ENCODE measurements at regions not wholly inside any gene's neighbourhood (a gene's known extent, or its start where the extent isn't known, plus 50 kb on each side); places are given as distances from the start of the nearest gene placed in this dataset.

DNA sequence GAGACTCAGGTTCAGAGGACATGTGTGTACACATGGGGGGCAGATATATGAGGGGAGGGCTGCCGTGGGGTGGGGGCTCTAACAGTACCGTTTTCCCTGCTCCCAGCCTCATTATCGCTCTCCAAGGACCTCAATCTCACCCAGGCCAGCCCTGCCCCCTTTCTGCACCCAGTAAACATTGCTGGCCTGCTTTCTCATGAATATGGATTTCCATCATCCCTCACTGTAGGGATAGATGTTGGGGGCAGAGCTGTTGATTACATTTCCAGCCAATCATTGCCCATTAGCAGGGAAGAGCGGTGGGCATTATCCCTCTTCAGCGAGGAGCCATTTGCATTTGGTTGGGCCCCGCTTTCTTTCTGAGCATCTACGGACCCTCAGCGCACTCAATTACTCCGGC, 273.8 kb downstream of the RPS6KC1 start:
- H3K9me3 ChIP-seq (ENCODE audit: low read length) = no peaks in the 10 kb centered on the region
- no peak overlapping the region for H3K4me2 ChIP-seq (ENCODE audit: low read length)
- no peak overlapping the region for H2AFZ ChIP-seq (ENCODE audit: low read depth, low read length)
- no peaks in the 10 kb centered on the region for H3F3A ChIP-seq (ENCODE audit: insufficient read depth, low read length, poor library complexity, severe bottlenecking)
- no peaks in the 10 kb centered on the region for H3K27me3 ChIP-seq (ENCODE audit: insufficient read depth, low read depth, low read length)
- H3K4me3 ChIP-seq (ENCODE audit: low read length) = no peak overlapping the region
- H3K79me2 ChIP-seq (replicated peaks; ENCODE audit: insufficient read depth, low read length) = no peaks in the 10 kb centered on the region
- H3K9ac ChIP-seq (ENCODE audit: low read length) = no peak overlapping the region
- no peak overlapping the region for H3K27ac ChIP-seq (ENCODE audit: low read length)
- no peaks in the 10 kb centered on the region for H3K36me3 ChIP-seq (ENCODE audit: insufficient read depth, low read length)
- no peaks in the 10 kb centered on the region for H4K20me1 ChIP-seq (ENCODE audit: insufficient read depth)
- TF ChIP-seq MXI1 (conservative IDR thresholded peaks at IDR 0.05; ENCODE audit: poor library complexity, severe bottlenecking) (no peak), POLR2AphosphoS5 (IDR thresholded peaks at IDR 0.05) (no peak)
- TF ChIP-seq, protein P1, sequence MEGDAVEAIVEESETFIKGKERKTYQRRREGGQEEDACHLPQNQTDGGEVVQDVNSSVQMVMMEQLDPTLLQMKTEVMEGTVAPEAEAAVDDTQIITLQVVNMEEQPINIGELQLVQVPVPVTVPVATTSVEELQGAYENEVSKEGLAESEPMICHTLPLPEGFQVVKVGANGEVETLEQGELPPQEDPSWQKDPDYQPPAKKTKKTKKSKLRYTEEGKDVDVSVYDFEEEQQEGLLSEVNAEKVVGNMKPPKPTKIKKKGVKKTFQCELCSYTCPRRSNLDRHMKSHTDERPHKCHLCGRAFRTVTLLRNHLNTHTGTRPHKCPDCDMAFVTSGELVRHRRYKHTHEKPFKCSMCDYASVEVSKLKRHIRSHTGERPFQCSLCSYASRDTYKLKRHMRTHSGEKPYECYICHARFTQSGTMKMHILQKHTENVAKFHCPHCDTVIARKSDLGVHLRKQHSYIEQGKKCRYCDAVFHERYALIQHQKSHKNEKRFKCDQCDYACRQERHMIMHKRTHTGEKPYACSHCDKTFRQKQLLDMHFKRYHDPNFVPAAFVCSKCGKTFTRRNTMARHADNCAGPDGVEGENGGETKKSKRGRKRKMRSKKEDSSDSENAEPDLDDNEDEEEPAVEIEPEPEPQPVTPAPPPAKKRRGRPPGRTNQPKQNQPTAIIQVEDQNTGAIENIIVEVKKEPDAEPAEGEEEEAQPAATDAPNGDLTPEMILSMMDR (IDR thresholded peaks at IDR 0.05; ENCODE audit: poor library complexity, severe bottlenecking) = no peak
- TF ChIP-seq, protein P2, sequence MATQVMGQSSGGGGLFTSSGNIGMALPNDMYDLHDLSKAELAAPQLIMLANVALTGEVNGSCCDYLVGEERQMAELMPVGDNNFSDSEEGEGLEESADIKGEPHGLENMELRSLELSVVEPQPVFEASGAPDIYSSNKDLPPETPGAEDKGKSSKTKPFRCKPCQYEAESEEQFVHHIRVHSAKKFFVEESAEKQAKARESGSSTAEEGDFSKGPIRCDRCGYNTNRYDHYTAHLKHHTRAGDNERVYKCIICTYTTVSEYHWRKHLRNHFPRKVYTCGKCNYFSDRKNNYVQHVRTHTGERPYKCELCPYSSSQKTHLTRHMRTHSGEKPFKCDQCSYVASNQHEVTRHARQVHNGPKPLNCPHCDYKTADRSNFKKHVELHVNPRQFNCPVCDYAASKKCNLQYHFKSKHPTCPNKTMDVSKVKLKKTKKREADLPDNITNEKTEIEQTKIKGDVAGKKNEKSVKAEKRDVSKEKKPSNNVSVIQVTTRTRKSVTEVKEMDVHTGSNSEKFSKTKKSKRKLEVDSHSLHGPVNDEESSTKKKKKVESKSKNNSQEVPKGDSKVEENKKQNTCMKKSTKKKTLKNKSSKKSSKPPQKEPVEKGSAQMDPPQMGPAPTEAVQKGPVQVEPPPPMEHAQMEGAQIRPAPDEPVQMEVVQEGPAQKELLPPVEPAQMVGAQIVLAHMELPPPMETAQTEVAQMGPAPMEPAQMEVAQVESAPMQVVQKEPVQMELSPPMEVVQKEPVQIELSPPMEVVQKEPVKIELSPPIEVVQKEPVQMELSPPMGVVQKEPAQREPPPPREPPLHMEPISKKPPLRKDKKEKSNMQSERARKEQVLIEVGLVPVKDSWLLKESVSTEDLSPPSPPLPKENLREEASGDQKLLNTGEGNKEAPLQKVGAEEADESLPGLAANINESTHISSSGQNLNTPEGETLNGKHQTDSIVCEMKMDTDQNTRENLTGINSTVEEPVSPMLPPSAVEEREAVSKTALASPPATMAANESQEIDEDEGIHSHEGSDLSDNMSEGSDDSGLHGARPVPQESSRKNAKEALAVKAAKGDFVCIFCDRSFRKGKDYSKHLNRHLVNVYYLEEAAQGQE (IDR thresholded peaks at IDR 0.05; ENCODE audit: borderline replicate concordance) = no peak
- no peaks in the 10 kb centered on the region for H3K9me2 ChIP-seq (ENCODE audit: insufficient read depth, low read length)

DNA sequence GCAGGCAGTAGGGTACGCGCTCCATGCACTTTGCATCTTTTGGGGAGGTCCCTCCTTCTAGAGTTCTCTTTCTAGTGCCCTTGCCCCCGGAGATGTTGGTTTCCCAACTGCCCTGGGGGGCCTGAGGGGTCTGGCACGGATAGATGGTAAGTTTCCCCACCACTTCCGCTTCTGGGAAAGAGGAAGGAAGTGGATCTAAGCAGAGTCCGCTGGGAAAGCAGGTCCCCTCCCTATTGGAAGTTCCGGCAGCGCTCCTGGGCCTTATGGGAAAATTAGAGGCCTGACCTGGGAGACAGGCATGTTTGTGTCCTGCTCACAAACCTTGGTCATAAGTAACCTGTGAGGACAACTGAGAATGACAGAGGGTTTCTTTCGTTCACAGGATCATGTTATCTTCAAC, 274.4 kb downstream of the RPS6KC1 start:
- Histone ChIP-seq H3K27me3 (ENCODE audit: insufficient read depth, low read depth, low read length) (no peaks in the 10 kb centered on the region), H3K36me3 (ENCODE audit: insufficient read depth, low read length) (no peaks in the 10 kb centered on the region), H3K9ac (ENCODE audit: low read length) (no peak overlapping the region), H4K20me1 (ENCODE audit: insufficient read depth) (no peaks in the 10 kb centered on the region), H3K27ac (ENCODE audit: low read length) (no peak overlapping the region), H2AFZ (ENCODE audit: low read depth, low read length) (no peak overlapping the region), H3K4me3 (ENCODE audit: low read length) (no peak overlapping the region), H3K4me2 (ENCODE audit: low read length) (no peak overlapping the region), H3K9me2 (ENCODE audit: insufficient read depth, low read length) (no peaks in the 10 kb centered on the region), H3F3A (ENCODE audit: insufficient read depth, low read length, poor library complexity, severe bottlenecking) (no peaks in the 10 kb centered on the region), H3K9me3 (ENCODE audit: low read length) (no peaks in the 10 kb centered on the region), H3K79me2 (replicated peaks; ENCODE audit: insufficient read depth, low read length) (no peaks in the 10 kb centered on the region)
- TF ChIP-seq, protein P2 (IDR thresholded peaks at IDR 0.05; ENCODE audit: borderline replicate concordance) = no peak
- TF ChIP-seq RAD21 (conservative IDR thresholded peaks at IDR 0.05) (no peak), EP300 (conservative IDR thresholded peaks at IDR 0.05; ENCODE audit: poor library complexity, severe bottlenecking) (no peak), POLR2AphosphoS5 (IDR thresholded peaks at IDR 0.05) (no peak), EZH2 (IDR thresholded peaks at IDR 0.05; ENCODE audit: borderline replicate concordance, insufficient read depth, low read length, poor library complexity, severe bottlenecking) (no peak), SMC3 (conservative IDR thresholded peaks at IDR 0.05; ENCODE audit: poor library complexity) (no peak), MXI1 (conservative IDR thresholded peaks at IDR 0.05; ENCODE audit: poor library complexity, severe bottlenecking) (no peak), TAF1 (IDR thresholded peaks at IDR 0.05; ENCODE audit: low read depth) (no peak)
- TF ChIP-seq, protein P1 (IDR thresholded peaks at IDR 0.05; ENCODE audit: poor library complexity, severe bottlenecking) = no peak
